GM21526 (cell line): ENCODE measurements at regions not wholly inside any gene's neighbourhood (a gene's known extent, or its start where the extent isn't known, plus 50 kb on each side); places are given as distances from the start of the nearest gene placed in this dataset.

Experiments used
- ATAC-seq: cut with Tn5 transposase; IDR thresholded peaks from one replicate; pipeline ENCODE4 v1.9.1; 2021; ENCODE audit warnings: moderate library complexity; ENCODE audit not compliant: unreplicated experiment, low FRiP score

DNA sequence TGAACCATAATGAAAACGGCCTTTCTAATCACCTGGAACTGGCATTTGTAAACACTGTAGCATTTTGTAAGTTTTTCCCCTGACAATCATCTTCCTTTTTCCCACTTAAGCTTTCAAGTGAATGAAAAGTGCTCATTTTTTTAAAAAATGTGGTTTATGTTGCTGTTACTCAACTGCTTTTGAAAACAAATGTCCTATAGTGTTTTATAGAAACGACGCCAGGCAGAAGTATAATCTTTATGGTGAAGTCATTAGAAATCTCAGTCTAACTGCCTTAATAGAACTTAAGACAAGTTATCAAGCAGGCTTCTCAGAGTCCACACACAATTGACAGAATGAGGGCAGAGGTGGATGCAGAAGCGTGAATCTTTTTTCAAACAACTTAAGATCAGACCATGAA, 442.3 kb downstream of the KLF12 start:
- ATAC-seq, result no peak

DNA sequence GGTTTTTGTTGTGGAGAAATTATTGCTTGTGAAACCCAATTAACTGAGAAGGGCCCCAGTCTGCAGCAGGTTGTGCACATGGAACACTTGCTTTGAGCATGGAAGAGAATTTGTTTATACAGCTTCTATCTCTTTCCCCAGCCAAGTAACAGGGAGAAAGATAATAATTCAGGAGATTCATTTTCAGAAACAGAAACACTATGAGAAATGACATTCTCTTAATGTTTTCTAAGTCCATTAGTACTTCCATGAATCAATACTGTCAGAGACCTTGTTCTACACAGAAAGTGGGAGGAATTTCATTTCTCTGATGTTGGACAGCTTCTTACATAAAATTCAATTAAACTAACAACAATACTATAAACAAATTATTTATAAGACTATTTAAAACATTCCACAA, 446.3 kb downstream of the KLF12 start:
- no peak for ATAC-seq

DNA sequence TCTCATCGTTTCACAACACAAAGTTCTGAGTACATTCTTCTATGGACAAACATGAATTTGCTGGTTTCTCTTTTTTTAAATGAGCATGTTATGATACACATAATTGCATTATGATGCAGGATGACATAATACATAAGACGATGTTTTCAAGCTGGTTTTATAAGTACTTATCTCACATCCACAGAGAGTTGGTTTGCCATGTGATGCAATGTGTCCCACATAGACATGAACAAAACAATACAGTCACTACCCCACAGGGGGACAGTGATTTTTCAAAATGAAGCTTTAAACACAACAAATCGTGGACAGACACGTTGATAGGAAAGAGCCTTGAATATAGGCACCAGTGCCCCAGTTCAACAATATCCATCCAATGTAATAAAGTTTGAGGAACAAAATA, 447.1 kb downstream of the KLF12 start:
- ATAC-seq, result no peak

DNA sequence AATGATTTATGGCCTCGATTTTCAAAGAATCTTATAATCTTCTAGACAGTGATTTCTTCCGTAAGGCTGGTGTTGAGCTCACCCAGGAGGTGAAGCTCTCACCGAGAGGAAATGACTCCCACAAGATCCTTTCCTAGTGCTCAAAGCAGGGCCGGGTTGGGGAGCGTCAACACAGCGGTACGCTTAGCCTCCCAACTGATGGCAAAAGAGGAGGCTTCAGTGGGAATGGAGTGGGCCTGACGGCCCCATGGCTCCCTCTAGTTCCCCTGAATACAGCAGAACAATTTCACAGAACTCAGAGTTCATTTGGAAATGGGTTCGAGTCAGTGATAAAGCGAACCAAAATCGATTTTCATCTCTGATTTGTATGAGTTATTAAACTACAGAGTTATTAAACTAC, 449.5 kb downstream of the KLF12 start:
- ATAC-seq, result no peak

DNA sequence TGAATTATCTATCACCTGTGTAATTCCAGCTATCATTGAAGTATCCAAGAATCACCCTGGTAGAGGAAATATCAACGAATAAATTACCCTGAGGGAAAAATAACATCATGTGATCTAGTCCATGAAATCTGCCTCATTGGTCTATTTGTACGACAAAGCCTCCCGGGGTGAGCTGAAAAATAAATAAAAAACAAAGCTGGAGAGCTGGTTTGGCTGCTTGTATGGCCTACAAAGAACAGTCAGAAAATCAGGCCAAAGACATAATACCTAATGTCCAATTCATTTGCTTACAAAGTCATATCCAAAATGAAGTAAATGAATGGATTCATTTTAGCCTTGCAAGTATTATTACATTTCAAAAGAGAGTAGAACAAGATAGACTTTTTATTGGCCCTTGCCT, 449.9 kb downstream of the KLF12 start:
- ATAC-seq, result no peak

DNA sequence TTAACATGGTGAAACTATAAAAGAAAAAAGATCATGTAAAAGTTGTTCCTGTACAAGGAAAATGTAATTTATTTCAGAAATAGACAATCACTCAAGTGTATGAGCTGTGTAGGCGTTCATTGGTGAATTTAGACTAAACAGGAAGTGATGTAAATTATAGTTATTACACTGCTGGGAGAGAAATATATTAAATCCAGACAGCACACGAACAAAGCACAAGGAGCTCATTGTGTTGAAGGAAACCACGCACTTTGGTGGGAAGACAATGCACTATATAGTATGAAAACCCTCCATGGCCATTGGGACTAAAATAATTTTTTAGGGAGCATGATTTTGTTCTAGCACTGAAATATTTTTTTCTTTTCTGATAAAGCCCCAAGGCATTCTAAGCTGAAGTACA, 450.5 kb downstream of the KLF12 start:
- ATAC-seq, result no peak

DNA sequence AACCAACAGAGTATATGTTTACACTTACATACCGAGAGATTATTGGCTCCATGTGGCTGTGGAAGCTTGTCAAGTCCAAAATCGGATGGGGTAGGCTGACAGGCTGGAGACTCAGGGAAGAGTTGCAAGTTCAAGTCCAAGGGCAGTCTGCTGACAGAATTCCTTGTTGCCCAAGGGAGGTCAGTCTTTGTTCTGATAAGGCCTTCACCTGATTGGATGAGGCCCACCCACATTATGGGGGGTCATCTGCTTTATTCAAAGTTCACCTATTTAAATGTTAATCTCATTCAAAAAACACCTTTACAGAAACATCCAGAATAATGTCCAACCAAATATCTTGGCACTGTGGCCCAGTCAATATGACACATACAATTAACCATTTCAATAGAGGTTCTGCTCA, 452.4 kb downstream of the KLF12 start:
- ATAC-seq, result no peak

DNA sequence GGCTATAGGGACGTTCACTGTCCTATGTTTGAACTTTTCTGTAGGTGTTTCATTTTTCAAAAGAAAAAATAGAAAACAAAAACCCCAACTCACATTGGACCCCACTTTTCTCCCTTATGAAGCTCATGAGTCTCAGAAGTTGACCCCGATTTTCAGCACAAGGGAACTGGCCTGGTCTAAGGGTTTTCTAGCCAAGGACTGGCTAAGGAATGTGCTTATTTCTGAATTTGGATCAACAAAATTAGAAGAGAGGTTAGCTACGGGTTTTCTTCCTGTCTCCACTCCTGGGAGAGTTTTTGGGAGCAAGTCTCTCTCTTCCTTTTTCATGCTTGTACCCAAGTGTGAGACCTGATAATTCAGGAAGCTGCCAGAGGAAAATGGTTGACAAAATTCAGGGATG, 453.2 kb downstream of the KLF12 start:
- no peak for ATAC-seq

DNA sequence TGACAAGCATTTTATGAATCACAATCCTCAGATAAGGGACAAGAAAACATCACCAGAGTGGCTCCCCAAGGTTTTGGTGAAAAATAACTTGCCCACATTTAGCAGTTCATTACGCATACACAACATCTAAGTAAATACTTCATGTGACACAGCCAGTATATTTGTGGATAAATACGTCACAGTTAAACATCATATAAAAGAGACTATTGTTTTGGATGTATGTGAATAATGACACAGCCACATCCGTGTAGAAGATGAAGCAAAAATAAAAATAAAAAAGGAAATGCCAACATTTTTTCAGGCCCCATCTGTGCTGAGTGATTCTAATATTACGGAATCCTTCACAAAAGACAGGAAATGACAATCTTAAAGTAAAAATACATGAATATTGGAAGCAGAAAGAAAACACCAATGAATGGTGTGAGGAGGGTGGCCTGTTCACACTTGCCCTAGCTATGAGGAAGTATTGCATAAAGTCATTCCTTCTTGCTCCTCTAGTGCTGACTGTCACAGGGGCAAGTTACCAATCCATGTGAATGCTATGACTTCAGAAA, 457.1 kb downstream of the KLF12 start:
- no peak for ATAC-seq

DNA sequence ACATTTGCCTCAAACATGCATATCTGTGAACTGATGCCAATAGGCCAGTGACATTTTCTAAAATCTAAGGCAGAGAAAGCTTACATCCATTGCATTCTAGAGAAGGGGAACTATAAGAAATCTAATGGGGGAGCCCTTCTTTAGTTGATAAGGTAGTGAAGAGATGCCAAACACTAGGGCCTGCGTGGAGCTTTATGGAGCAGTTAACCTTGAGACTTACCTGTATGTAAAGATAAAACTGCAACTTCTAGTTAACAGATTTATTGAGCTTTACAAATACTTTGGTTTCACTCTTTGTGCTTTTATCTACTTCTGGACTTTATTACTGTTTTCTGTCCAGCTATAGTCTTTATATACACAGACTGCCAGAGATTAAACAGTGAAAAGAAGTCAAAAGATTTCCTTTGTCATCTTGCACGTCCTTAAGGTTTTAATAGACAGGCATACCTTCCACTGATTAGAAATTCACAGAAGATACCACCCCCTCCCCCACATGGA, 457.6 kb downstream of the KLF12 start:
- ATAC-seq, result no peak

DNA sequence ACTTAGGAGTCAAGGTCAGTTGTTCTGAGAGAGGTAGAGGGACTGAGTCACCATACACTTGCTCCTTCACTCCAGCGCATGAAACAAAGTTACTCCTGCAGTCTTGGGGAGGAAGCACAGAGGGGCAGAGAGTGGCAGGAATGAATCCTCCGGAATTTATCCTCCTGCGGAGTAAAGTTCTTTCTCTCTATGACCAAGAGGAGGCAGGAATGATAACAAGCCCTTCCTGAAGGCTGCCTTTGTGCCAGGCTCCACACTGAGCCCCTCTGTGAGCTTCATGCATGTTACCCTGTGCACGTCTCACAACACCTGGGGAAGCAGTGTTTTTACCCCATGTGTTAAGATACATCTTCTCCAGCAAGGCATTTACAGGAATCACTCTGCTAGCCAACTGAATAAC, 458.4 kb downstream of the KLF12 start:
- ATAC-seq, result no peak

DNA sequence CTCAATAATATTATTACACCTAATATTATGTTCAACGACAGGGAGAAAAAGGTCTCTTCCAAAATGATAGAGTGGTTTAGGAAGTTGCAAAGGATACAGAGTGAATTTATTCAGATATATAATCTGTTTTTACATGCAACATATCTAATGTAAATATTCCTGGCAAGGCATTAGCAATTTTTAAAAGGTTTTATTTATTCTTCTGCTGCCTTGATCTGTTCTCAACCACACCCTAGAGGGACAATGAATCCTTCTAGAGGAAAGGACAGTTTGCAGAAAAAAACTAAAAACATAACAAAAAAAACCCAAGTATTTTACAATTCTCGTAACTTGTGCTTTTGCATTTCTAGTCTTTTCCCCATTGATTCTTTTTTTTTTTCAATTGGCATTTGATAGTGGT, 459.6 kb downstream of the KLF12 start:
- ATAC-seq, result no peak

DNA sequence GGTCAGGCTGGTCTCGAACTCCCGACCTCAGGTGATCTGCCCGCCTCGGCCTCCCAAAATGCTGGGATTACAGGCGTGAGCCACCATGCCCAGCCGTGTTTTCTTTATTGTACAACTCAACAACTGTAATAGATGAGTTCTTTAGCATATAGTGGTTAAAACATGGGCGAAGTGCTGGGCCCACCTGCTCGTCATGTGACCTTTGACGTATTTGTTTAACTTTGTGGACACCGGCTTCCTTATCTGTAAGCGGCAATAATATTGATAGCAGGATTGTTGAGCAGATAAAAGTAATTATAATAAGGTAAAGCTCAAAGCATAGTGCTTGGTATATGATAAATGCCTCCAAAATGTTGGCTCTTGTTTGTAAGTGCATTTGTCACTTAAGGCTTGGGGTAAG, 460.3 kb downstream of the KLF12 start:
- no peak for ATAC-seq

DNA sequence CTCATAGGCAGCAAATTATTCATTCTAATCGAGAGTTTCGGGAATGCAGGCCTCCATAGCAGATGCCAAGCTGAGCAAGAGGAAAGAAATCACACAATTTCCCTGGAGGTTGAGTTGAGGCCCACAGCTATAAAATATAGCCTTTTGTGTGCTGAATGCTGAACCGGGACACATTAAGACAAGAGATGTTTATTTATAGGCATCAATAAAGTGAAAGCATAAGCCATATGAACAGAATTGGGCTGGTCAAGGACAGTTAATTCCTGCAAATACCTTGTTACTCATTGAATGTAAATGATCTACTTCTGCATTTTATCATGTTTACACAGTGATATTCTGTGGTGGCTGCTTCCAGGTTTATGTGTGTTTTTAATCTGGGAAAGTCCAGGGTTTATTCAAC, 461.7 kb downstream of the KLF12 start:
- ATAC-seq, result no peak

DNA sequence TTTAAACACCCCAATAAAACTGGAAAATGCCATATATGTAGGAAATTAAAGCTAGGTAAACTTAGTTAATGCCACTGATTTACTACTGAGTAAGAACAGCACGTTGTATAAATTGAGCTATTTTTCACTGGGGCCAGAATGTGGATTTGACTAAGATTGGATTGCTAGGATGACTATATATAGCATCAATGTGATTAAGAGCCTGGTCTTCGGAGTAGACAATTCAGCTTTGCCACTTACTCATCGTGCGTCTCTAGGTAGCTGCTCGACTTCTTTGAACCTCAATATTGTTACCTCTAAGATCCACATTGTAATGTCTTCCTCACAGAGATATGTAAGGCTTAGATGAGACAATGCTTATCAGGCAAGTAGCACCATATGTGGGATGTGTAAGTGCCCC, 462.5 kb downstream of the KLF12 start:
- ATAC-seq, result no peak

DNA sequence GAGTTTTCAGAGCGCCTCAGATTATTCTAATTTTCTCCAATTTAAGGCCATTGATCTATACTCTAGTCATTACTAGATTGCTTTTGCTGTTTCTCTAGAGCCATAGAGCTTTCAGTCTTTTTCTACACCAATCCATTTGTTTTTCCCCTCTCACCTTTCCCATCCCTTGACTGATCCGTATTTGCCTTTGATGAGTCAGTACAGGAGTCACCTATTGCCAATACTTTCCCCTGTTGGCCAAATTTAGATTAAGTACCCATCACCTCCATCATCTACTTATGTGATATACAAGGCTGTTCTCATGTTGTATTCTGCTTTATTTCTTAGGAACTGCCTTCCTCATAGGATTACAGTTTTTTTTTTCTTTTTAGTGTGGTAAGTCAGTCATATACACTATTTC, 463.2 kb downstream of the KLF12 start:
- no peak for ATAC-seq

DNA sequence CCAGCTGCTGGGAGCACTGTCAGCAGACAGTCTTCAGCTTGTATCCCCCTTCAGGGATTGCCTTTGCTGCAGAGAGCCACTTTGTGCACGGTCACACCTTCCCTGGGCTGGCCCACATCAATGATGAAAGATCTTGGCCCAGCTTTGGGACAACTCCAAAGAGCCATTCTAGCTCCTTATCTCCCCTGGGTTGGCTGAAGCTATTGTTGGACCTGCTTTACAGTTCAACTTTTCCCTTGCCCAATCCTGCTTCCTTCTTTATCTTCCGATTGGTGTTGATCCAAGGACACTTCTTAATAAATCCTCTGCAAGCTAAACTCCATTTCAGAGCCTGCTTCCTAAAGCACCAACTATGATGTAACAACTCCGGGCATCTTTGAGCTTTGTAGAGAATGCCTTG, 466.4 kb downstream of the KLF12 start:
- no peak for ATAC-seq

DNA sequence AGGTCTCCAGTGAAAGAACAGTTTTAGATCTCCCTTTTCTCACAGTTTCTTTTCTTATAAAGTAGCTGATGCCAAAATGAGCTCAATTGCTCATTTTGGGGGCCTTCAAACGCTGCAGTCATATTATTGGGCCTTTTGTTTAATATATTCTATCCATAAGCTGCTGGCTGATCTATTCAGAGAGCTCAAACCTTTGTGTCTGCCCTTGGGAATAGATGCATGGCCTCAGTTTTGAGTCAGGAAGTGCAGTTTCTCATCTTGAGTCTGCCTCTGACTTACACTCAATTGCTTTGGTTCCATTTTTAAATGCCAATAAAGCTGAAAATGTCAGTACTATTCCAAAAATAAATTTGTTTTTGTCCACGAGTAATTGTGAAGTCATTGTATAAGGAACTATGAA, 468.9 kb downstream of the KLF12 start:
- ATAC-seq, result no peak

DNA sequence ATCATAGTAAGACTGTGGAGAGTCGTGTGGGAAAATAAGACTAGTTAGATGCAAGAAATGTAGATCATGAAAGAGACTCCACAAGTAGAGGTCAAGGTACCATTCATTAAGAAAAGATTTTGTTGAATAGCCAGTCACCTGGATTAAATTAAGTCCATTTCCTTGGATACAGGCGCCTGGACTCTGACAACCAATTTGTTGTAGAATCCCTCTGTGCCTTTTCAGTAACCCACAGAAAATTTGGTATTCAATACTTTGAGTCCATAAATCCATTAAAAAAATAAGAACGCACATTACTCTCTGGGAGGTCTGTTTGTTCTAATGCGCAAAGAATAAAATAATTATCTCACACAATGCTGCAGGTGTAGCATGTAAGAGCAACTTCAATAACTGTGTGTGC, 469.4 kb downstream of the KLF12 start:
- ATAC-seq, result no peak

DNA sequence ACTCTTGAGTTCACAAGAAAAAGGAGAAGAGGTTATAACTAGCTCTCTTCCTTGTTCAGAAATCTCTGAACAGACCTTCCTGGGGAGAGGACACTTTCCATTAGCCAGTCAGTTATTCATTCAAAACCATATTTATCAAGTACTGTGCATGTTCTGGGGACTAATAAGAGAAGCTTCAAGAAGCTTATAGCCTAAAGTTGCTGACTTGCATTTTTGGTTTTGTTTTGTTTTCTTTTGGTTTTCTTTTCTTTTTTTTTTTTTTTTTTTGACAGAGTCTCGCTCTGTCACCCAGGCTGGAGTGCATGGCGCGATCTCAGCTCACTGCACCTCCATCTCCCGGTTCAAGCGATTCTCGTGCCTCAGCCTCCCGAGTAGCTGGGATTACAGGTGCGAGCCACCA, 471.4 kb downstream of the KLF12 start:
- no peak for ATAC-seq

DNA sequence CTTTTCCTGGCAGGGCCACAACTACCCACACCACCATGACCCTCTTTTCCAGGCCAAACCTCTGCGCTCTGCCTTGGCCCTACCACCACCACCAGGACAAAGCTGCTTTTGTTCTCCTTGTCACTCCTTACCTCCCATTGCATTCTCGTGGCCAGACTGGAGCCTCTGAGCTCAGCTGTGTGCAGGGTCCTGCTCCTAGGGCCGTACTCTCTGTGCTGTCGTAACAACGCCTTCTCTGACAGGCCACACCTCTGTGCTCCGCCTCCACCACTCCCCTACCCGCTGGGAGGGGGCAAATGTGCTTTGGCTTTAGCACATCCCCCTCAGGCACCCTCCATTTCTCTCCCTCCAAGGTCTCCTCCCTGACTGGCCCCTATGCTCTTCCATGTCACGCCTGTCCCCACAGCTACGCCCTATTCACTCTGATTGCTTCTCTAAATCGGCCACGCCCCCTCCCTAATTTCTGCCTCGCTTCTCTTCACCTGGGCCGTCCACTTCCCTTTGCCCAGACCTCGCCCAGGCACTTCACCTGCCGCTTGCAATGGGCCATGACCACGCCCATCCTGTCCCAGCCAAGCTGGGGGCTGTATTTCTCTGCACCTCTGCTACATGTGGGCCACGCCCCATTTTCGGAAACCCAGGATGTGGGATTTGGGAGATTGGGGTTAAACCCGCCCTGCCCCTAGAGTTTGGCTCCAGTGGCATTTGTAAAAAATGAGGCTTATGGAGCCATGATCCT, 472.3 kb downstream of the KLF12 start:
- no peak for ATAC-seq

DNA sequence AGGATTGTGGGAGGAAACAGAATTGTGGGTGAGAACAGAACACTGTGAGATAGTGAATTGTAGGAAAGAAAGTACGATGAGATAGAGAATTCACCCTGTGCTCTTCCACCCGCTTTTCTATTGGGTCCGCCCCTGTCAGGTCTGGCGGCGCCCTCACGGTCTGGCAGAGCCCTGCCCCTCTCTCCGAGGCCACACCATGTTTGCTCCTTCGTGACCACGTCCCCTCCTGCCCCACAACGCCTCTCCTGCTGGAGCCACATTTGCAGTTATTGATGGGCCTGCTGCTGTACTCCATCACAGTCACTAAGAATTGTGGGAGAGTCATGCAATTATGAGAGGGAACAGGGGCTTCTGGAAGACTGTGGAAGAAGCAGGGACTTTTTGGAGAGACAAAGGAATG, 473.1 kb downstream of the KLF12 start:
- no peak for ATAC-seq

DNA sequence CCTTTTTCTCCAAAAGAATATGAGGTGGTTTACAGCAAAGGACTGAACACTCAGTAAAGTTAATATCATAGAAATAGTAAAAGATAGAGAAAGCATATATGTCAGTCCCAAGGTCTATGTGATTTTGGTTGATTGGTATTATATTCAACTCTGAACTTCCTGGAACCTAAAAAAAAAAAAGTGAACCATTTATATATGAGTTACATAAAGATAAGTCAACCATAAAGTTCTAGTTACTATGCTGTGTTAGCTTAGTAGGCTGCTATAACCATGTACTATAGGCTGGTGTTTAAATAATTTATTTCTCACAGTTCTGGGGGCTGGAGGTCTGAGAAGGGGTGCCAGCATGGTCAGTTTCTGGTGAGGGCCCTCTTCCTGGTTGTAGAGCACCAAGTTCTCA, 475.6 kb downstream of the KLF12 start:
- no peak for ATAC-seq
